GM12875 (cell line): ENCODE measurements at regions not wholly inside any gene's neighbourhood (a gene's known extent, or its start where the extent isn't known, plus 50 kb on each side); places are given as distances from the start of the nearest gene placed in this dataset.

Source experiments
- H3K4me3 ChIP-seq: one replicate; pipeline ENCODE4 v1.5.1; 2011; ENCODE audit warnings: low read depth, low read length, control low read depth
- CTCF ChIP-seq: IDR thresholded peaks from 2 replicates; pipeline ENCODE4 v1.5.1; 2011; ENCODE audit warnings: low read depth, mild to moderate bottlenecking, control low read depth, inconsistent platforms, low read length, moderate library complexity, borderline replicate concordance; ENCODE audit not compliant: insufficient read depth

- TF ChIP-seq CTCF = no peak
- no peak overlapping the region for H3K4me3 ChIP-seq
Measured at GRCh38 chr11:15525582-15525981, 410.9 kb downstream of the INSC start.

GRCh38 chr11:15526032-15526431 is 411.3 kb downstream of the INSC start:
- H3K4me3 ChIP-seq = no peak overlapping the region
- TF ChIP-seq CTCF = no peak

GRCh38 chr11:15526859-15527450 is 412.2 kb downstream of the INSC start:
- no peak for TF ChIP-seq CTCF
- no peak overlapping the region for H3K4me3 ChIP-seq

GRCh38 chr11:15532432-15532831 is 417.7 kb downstream of the INSC start:
- H3K4me3 ChIP-seq = no peak overlapping the region
- no peak for TF ChIP-seq CTCF

- TF ChIP-seq CTCF = no peak
- no peak overlapping the region for H3K4me3 ChIP-seq
Measured at GRCh38 chr11:15534266-15534665, 419.5 kb downstream of the INSC start.

- H3K4me3 ChIP-seq = no peak overlapping the region
- no peak for TF ChIP-seq CTCF
Measured at GRCh38 chr11:15535414-15535813, 420.7 kb downstream of the INSC start.

GRCh38 chr11:15536438-15536837 is 421.7 kb downstream of the INSC start:
- H3K4me3 ChIP-seq = no peak overlapping the region
- no peak for TF ChIP-seq CTCF
